Activated CD4-positive, alpha-beta memory T cell treated with anti-CD3 and anti-CD28 coated beads for 36 hours (primary cell): ENCODE measurements at regions not wholly inside any gene's neighbourhood (a gene's known extent, or its start where the extent isn't known, plus 50 kb on each side); places are given as distances from the start of the nearest gene placed in this dataset.

ENCODE experiments used
- CTCF ChIA-PET: fragments of 350-600 bp; sonication (Branson Sonifier 250); formaldehyde crosslinking; loops from one replicate; lab custom pipeline; 2021; ENCODE audit warnings: antibody characterized with exemption, inconsistent platforms; lab: Charles Lee
- POLR2A ChIA-PET: fragments of 350-600 bp; sonication (Branson Sonifier 250); formaldehyde crosslinking; loops from one replicate; lab custom pipeline; 2021; ENCODE audit warnings: antibody characterized with exemption; lab: Charles Lee
- DNase-seq: peaks from one replicate; pipeline ENCODE4 v3.0.0-alpha.2; 2020
- H3K27ac Mint-ChIP-seq: one replicate; pipeline ENCODE4 v1.8.0; 2021; ENCODE audit warnings: mixed read lengths
- H3K27me3 Mint-ChIP-seq: one replicate; pipeline ENCODE4 v1.8.0; 2021; ENCODE audit warnings: mixed read lengths
- H3K36me3 Mint-ChIP-seq: one replicate; pipeline ENCODE4 v1.8.0; 2021; ENCODE audit warnings: mixed read lengths
- H3K4me1 Mint-ChIP-seq: one replicate; pipeline ENCODE4 v1.8.0; 2021; ENCODE audit warnings: low read depth, mixed read lengths
- H3K4me3 Mint-ChIP-seq: one replicate; pipeline ENCODE4 v1.8.0; 2021; ENCODE audit warnings: mild to moderate bottlenecking, mixed read lengths
- H3K9me3 Mint-ChIP-seq: one replicate; pipeline ENCODE4 v1.8.0; 2021; ENCODE audit warnings: mixed read lengths
- intact Hi-C: fragments of 100-400 bp; cut with micrococcal nuclease; formaldehyde crosslinking; loops from one replicate; pipeline ENCODE4 v1.15.1; 2023

DNA sequence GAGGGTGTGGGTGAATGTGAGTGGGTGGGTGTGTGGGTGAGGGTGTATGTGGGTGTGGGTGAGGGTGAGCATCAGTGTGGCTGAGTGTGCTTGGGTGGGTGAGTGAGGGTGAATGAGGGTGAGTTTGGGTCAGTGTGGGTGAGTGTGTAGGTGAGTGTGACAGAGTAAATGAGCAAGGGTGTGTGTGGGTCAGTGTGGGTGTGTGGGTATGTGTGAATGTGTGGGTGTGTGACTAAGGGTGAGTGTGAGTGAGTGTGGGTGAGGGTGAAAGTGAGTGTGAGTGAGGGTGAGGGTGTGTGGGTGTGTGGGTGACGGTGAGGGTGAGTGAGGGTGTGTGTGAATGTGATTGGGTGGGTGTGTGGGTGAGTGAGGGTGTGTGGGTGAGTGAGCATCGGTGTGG, 1676.7 kb upstream of the TENM3 start:
- ChIA-PET CTCF (no interaction called here), POLR2A (no interaction called here)
- no peaks in the 10 kb centered on the region for H3K4me1 Mint-ChIP-seq
- no peaks in the 10 kb centered on the region for H3K27me3 Mint-ChIP-seq
- no peaks in the 10 kb centered on the region for H3K36me3 Mint-ChIP-seq
- H3K9me3 Mint-ChIP-seq: peaks cover 9% of the 10 kb centered on the region
- intact Hi-C loops: no loop called here
- no peak for DNase-seq
- no peak overlapping the region for H3K27ac Mint-ChIP-seq
- no peak overlapping the region for H3K4me3 Mint-ChIP-seq

DNA sequence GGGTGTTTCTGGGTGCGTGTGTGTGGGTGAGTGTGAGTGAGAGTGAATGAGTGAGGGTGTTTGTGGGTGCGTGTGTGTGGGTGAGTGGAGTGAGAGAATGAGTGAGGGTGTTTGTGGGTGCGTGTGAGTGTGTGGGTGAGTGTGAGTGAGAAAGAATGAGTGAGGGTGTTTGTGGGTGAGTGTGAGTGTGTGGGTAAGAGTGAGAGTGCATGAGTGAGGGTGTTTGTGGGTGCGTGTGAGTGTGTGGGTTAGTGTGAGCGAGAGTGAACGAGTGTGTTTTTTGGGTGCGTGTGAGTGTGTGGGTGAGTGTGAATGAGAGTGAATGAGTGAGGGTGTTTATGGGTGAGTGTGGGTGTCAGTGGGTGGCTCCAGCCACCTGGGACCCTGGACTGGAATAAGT, 1676.1 kb upstream of the TENM3 start:
- CTCF ChIA-PET: interaction anchor here (0.6 kb wide), 1 partner anchor 25 kb away, joined by 3 read pairs; no protein-coding TSS in a partner anchor
- intact Hi-C loops: no loop called here
- no peaks in the 10 kb centered on the region for H3K27me3 Mint-ChIP-seq
- peaks cover 9% of the 10 kb centered on the region for H3K9me3 Mint-ChIP-seq
- no peaks in the 10 kb centered on the region for H3K4me1 Mint-ChIP-seq
- no peak for DNase-seq
- H3K27ac Mint-ChIP-seq: no peak overlapping the region
- H3K36me3 Mint-ChIP-seq: no peaks in the 10 kb centered on the region
- POLR2A ChIA-PET: no interaction called here
- no peak overlapping the region for H3K4me3 Mint-ChIP-seq

- H3K4me1 Mint-ChIP-seq: no peaks in the 10 kb centered on the region
- POLR2A ChIA-PET: no interaction called here
- no peak overlapping the region for H3K27ac Mint-ChIP-seq
- H3K36me3 Mint-ChIP-seq: no peaks in the 10 kb centered on the region
- intact Hi-C loops: no loop called here
- H3K27me3 Mint-ChIP-seq: no peaks in the 10 kb centered on the region
- no peak for DNase-seq
- CTCF ChIA-PET: no interaction called here
- no peak overlapping the region for H3K4me3 Mint-ChIP-seq
- H3K9me3 Mint-ChIP-seq: peaks cover 6% of the 10 kb centered on the region
Observed at GRCh38 chr4:180571516-180572055, 1671.6 kb upstream of the TENM3 start.

- intact Hi-C loops: no loop called here
- Mint-ChIP-seq H3K9me3 (peaks cover 2% of the 10 kb centered on the region), H3K27ac (no peak overlapping the region), H3K27me3 (no peaks in the 10 kb centered on the region), H3K4me3 (no peak overlapping the region), H3K4me1 (no peaks in the 10 kb centered on the region), H3K36me3 (no peaks in the 10 kb centered on the region)
- DNase-seq: no peak
- POLR2A ChIA-PET: no interaction called here
- CTCF ChIA-PET: no interaction called here
Observed at GRCh38 chr4:180578175-180578574, 1665.0 kb upstream of the TENM3 start.

GRCh38 chr4:180581061-180581460, 1662.1 kb upstream of the TENM3 start:
- DNase-seq: no peak
- Mint-ChIP-seq H3K27ac (no peak overlapping the region), H3K4me3 (no peak overlapping the region), H3K9me3 (no peaks in the 10 kb centered on the region), H3K4me1 (no peaks in the 10 kb centered on the region), H3K36me3 (no peaks in the 10 kb centered on the region), H3K27me3 (no peaks in the 10 kb centered on the region)
- CTCF ChIA-PET: no interaction called here
- POLR2A ChIA-PET: no interaction called here
- intact Hi-C loops: no loop called here

DNA sequence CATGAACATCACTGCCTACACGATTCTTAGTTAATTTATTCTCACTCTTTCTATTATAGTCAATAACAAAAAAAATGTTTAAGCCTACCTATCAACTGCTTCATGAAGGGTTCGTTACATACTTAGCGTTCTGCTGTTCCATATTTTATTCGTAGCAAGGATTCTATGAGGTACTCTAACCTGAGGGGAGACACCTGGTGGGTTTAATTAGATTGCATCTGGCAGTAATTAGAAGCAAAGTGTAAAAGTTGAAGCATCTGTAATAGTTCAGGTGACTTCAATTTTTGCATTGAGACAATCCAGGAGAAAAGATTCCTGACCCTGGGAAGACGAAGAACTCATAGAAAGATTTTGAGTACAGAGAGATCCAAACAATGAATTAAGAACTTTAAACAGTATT, 1655.8 kb upstream of the TENM3 start:
- Mint-ChIP-seq H3K9me3 (no peaks in the 10 kb centered on the region), H3K4me1 (no peaks in the 10 kb centered on the region), H3K27ac (no peak overlapping the region), H3K36me3 (no peaks in the 10 kb centered on the region), H3K27me3 (no peaks in the 10 kb centered on the region), H3K4me3 (no peak overlapping the region)
- intact Hi-C loops: no loop called here
- ChIA-PET POLR2A (no interaction called here), CTCF (no interaction called here)
- no peak for DNase-seq

DNA sequence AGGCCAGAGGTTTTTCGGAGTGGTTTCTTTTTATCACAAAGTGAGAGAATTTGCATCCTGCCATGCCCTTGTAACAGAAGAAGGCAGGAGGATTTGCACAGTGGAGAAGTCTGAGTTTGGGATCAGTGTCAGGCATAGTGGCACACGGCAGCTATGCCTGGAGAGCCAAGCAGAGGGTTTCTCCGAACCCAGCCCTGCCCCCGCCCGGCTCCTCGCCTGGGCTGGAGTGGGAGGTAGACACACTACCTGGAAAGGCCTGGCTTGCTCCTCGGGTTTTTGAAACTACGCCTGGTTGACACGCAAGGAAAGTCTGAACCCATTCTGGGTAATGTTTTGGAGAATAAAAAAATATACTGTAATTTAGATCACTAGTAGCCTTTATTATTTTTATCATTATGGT, 1653.6 kb upstream of the TENM3 start:
- Mint-ChIP-seq H3K4me1 (no peaks in the 10 kb centered on the region), H3K27me3 (no peaks in the 10 kb centered on the region), H3K4me3 (no peak overlapping the region), H3K9me3 (peaks cover 5% of the 10 kb centered on the region), H3K36me3 (no peaks in the 10 kb centered on the region), H3K27ac (no peak overlapping the region)
- DNase-seq: no peak
- CTCF ChIA-PET: no interaction called here
- intact Hi-C loops: no loop called here
- POLR2A ChIA-PET: no interaction called here

- Mint-ChIP-seq H3K27me3 (no peaks in the 10 kb centered on the region), H3K36me3 (no peaks in the 10 kb centered on the region), H3K4me1 (no peaks in the 10 kb centered on the region), H3K27ac (no peak overlapping the region), H3K9me3 (peaks cover 7% of the 10 kb centered on the region), H3K4me3 (no peak overlapping the region)
- ChIA-PET POLR2A (no interaction called here), CTCF (no interaction called here)
- intact Hi-C loops: no loop called here
- no peak for DNase-seq
Observed at GRCh38 chr4:180596888-180597483, 1646.2 kb upstream of the TENM3 start.

GRCh38 chr4:180598281-180598680, 1644.9 kb upstream of the TENM3 start:
- Mint-ChIP-seq H3K4me1 (no peaks in the 10 kb centered on the region), H3K9me3 (peaks cover 7% of the 10 kb centered on the region), H3K36me3 (no peaks in the 10 kb centered on the region), H3K27ac (no peak overlapping the region), H3K27me3 (no peaks in the 10 kb centered on the region), H3K4me3 (no peak overlapping the region)
- intact Hi-C loops: no loop called here
- POLR2A ChIA-PET: no interaction called here
- CTCF ChIA-PET: no interaction called here
- DNase-seq: no peak

DNA sequence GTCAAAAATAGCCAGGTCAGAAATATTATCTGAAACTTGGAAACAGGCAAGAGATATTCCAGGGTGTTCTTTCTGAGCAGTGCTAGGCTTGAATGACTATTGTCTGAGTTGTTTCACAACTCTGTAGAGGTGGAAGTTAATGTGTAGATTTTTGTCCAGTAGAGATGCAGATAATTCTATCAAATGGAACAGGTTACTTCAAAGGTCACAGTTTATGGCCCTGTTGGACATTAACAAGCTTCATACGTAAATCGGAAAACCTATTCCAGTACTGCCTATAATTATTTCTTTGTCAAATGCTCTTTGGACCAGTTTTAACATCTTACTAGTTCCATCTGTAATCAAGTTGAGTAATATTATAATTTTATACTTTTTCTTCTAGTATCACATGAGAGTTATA, 1639.4 kb upstream of the TENM3 start:
- H3K27me3 Mint-ChIP-seq: no peaks in the 10 kb centered on the region
- H3K9me3 Mint-ChIP-seq: peaks cover 9% of the 10 kb centered on the region
- ChIA-PET POLR2A (no interaction called here), CTCF (no interaction called here)
- no peaks in the 10 kb centered on the region for H3K36me3 Mint-ChIP-seq
- intact Hi-C loops: no loop called here
- no peak overlapping the region for H3K4me3 Mint-ChIP-seq
- no peaks in the 10 kb centered on the region for H3K4me1 Mint-ChIP-seq
- no peak overlapping the region for H3K27ac Mint-ChIP-seq
- no peak for DNase-seq

GRCh38 chr4:180610324-180610723, 1632.9 kb upstream of the TENM3 start:
- no peak overlapping the region for H3K4me3 Mint-ChIP-seq
- intact Hi-C loops: no loop called here
- H3K9me3 Mint-ChIP-seq: peaks cover 10% of the 10 kb centered on the region
- no peaks in the 10 kb centered on the region for H3K4me1 Mint-ChIP-seq
- H3K36me3 Mint-ChIP-seq: no peaks in the 10 kb centered on the region
- no peak overlapping the region for H3K27ac Mint-ChIP-seq
- H3K27me3 Mint-ChIP-seq: no peaks in the 10 kb centered on the region
- ChIA-PET POLR2A (no interaction called here), CTCF (no interaction called here)
- no peak for DNase-seq

GRCh38 chr4:180615746-180616145, 1627.5 kb upstream of the TENM3 start:
- no peak for DNase-seq
- H3K27me3 Mint-ChIP-seq: no peaks in the 10 kb centered on the region
- no peak overlapping the region for H3K4me3 Mint-ChIP-seq
- no peaks in the 10 kb centered on the region for H3K4me1 Mint-ChIP-seq
- CTCF ChIA-PET: no interaction called here
- POLR2A ChIA-PET: no interaction called here
- intact Hi-C loops: no loop called here
- no peaks in the 10 kb centered on the region for H3K36me3 Mint-ChIP-seq
- no peak overlapping the region for H3K27ac Mint-ChIP-seq
- no peaks in the 10 kb centered on the region for H3K9me3 Mint-ChIP-seq

DNA sequence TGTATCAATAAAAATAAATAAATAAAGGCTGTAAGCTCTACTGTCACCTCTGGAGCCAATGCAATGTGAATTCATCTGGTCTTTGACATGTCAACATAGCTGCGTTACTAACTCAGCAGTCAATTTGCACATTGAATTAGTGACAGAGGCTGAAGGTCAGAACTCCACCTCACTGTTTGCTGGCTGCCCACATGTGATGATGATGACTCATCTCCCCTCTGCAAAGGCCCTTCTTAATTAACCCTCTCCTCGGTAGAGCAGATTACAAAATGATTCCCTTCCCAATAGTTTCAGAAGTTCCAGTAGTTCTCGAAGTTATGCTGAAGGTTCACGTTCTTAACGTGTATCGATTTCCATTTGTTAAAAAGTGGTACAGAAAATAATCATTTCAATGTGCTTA, 1626.0 kb upstream of the TENM3 start:
- H3K4me3 Mint-ChIP-seq: no peak overlapping the region
- no peaks in the 10 kb centered on the region for H3K36me3 Mint-ChIP-seq

More for the DNA sequence above, 1626.0 kb upstream of the TENM3 start:
- intact Hi-C loops: no loop called here
- no peak for DNase-seq
- Mint-ChIP-seq H3K9me3 (no peaks in the 10 kb centered on the region), H3K27me3 (no peaks in the 10 kb centered on the region), H3K4me1 (no peaks in the 10 kb centered on the region), H3K27ac (no peak overlapping the region)
- POLR2A ChIA-PET: no interaction called here
- CTCF ChIA-PET: no interaction called here
